NCI-H2171 treated with DMSO at 0.1 percent for 48 hours (cell line): ENCODE measurements at regions not wholly inside any gene's neighbourhood (a gene's known extent, or its start where the extent isn't known, plus 50 kb on each side); places are given as distances from the start of the nearest gene placed in this dataset.

ENCODE experiments used
- DNase-seq: peaks from one replicate; lab custom pipeline; 2025; lab: John Stamatoyannopoulos, UW

DNA sequence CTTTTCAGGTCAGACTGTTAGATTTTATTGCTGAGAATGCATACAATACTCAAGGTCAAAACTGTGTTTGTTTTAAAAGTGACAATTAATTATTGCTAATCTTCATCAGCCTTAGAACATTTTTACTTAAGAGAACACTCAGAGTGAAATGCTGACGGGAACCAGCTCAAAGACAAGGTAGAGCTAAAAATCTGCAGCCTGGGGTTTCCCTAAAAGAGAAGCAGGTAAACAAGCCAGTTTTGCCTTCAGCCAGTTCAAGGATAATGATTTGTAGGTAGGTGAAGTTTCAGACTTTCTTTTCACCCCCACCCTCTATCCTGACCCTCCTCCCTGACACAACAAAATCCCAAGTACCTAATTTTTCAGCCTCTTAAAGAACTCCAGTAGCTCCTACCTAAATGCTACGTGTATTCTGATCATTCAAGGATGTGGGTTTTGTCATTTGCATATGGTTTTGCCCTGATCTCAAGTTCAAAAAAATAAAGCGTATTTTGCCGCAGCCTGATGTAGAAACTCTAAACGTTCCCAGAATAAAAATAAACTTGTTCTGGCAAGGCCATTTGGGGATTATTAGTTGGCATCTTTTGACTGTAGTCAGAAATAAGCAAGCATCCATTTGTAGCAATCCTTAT is 407.2 kb downstream of the EFNA5 start:
- no peak for DNase-seq

GRCh38 chr5:107257885-107258520 is 412.7 kb downstream of the EFNA5 start:
- no peak for DNase-seq

GRCh38 chr5:107254902-107255234 is 415.9 kb downstream of the EFNA5 start:
- DNase-seq: no peak

GRCh38 chr5:107254214-107254901 is 416.4 kb downstream of the EFNA5 start:
- DNase-seq: no peak

- DNase-seq: no peak
These were observed 417.5 kb downstream of the EFNA5 start for GRCh38 chr5:107253246-107253645.

DNA sequence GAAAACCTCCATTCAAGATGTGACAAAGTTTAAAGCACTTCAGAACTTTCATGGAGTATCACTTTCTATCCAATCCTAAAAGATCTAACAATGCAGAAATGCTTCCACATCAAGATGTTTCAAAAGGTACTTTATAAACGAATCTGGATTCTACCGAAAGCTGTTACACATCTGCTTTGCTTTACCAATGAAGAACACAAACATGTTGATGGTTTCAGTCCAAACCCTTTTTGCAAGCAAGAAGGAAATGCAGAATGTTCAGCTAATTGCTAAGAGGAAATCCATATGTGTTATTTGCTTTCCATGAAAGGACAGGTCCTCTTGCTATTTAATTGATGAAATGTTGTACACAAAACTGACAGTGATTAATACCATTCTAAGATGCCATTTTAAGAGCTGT is 419.6 kb downstream of the EFNA5 start:
- DNase-seq: no peak

DNA sequence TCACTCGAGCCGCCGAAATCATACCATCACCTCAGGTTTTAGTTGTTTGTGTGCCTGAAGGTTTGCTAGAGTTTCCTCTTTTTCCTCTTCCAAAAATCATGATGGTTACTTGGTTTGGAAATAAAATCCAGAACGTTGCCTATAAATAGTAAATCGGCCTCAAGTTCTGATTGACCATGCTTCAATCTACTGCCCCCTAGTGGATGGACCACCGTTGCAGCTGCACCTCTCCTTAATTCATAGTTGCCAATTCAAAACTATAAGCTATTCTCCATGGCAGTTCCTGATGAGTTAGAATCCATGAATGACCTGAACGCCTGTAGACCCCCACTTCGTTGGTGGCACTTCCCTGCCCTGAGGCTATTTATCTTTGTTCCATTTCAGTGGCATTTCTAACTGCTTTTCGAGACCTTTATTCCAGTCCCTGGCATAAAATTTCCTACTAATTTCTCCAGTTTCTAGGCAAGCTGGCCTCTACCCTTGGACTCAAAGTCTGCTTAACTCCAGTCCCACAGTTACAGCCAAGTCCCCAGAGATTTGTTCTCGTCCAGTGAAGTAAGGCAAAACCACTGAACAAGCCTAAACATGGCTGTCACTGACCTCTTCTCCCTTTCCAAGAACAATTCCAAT is 422.6 kb downstream of the EFNA5 start:
- peak; percentile 4 for DNase-seq

- DNase-seq: no peak
These were observed 423.3 kb downstream of the EFNA5 start for GRCh38 chr5:107247427-107247826.

DNA sequence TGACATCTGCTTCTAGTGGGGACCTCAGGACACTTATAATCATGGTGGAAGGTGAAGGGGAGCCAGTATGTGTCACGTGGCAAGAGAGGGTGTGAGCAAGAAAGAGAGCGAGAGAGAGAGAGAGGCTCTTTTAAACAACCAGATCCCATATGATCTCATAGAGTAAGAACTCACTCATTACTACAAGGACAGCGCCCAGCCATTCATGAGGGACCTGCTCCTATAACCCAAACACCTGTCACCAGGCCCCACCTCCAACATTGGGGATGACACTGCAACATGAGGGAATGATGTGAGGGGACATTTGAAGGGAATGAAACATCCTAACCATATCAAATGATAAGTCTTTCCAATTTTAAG is 427.5 kb downstream of the EFNA5 start:
- no peak for DNase-seq

DNA sequence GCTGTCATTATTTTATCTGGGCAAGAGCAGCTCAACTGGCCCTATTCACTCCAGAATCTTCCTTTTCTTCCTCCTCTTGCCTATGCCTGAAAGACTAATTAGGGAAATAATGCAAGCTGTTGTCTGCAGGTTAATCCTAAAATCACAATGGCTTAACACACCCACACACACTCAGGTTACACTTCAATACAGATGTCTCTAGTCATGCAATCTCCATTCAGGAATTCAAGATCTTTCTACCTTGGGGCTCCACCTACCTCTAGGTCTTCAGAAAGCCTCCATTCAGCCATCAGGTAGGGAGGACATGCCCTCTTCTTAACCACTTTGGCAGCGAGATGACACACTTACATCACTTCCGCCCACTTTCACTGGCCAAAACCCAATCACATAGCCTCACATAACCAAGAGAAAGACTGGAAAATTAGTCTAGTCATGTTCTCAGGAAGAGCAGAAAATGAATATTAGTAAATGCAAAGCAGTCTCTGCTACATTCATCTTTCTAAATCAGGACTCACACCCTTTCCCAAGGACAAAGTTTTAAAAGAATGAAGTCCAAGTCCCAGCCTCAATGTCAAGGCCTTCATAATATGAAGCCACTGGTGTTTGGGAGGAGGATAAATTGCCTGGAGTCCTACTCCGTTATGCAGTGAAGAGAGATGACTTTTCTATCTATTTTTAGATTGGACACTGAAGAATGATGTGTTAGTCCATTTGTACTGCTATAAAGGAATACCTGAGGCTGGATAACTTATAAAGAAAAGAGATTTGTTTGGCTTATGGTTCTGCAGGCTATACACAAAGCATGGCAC is 428.1 kb downstream of the EFNA5 start:
- peak; percentile 57 for DNase-seq

GRCh38 chr5:107241841-107242240 is 428.9 kb downstream of the EFNA5 start:
- no peak for DNase-seq

- no peak for DNase-seq
These were observed 435.6 kb downstream of the EFNA5 start for GRCh38 chr5:107235167-107235566.

DNA sequence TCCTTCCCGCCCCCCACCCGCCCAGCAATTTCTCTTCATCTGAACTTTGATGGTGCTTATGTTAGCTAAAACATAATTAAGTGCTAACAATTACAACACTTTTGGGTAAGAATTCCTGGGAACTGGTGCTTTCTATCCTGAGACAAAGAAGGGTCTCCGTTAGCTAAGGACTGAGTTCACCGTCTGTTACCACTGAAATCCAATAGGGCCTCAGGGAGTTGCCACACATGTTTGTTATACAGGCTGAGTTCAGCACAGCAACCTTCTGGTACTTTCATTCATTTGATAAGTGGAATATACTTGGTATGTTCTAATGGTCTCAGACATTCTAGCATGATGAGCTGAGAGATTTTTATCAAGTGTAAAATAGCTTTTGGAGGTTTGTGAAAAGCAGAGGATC is 437.9 kb downstream of the EFNA5 start:
- DNase-seq: peak; percentile 91

DNA sequence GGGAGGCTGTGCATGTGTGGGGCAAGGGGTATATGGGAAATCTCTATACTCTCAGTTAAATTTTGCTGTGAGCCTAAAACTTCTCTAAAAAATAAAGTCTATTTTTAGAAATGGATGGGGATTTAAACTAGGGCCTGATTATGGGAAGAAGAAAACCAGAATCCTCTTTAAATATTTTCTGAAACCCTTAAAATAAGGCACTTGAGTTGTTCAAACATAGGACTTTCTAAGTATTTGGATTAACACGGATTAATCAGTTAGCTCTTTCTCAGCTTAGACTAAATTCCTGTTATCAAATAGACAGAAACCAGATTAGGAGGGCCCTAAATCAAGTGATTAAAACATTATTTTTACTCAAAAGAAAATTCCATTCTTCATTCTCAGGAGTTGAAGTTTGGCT is 438.4 kb downstream of the EFNA5 start:
- DNase-seq: no peak

GRCh38 chr5:107231191-107231590 is 439.5 kb downstream of the EFNA5 start:
- DNase-seq: no peak

DNA sequence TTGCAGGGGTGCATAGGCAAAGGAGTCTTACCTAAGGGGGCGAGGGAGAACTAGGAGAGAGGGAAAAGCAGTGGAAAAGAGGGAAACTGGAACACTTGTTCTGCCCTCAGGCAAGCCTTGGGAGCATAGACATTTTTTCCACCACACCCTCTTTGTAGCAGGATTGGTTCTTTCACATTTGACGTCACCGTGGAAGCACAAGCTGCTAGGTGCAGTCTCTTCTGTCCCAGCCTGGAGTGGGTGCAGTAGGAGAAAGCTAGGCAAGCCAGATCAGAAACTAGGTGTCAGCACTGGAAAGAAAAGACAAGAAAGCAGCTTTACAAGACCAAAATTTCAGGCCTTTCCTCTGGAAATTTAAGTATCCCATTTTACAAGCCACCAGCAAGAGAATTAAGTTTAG is 440.4 kb downstream of the EFNA5 start:
- DNase-seq: no peak

DNA sequence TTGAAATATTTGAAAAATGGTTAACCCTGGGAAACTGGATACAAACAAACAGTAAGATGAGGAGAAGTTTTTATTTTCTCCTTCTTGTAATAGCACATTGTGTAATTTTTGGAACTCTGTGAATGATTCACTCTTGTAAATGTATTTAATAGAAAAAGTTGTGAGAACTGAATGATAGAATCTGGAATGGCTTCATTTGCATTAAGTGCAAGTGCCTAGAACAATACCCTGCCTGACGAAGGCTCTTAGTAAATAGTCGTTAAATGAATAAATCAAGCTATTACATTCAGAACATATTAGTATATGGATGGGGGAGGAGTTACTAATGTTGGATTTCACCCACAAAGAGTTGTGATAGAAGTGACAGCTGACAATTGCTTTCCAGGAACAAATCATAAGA is 442.5 kb downstream of the EFNA5 start:
- DNase-seq: no peak

DNA sequence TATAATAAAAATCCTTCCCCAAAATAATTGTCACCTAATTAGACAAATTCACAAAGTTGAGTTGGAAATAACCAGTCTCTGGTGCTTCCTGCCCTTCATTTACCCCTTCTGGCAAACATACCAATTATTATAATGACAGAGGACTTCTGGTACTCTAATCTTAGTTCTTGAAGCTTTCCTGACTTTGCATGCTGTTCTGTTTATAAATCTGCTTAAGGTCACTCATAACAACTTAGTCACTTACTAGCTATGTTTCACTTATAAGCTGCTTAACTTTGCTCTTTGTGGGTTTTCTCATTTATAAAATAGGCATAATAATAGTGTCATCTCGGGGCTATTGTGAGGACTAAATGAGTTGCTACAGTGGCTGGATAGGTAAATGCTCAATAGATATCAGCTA is 446.5 kb downstream of the EFNA5 start:
- DNase-seq: no peak

DNA sequence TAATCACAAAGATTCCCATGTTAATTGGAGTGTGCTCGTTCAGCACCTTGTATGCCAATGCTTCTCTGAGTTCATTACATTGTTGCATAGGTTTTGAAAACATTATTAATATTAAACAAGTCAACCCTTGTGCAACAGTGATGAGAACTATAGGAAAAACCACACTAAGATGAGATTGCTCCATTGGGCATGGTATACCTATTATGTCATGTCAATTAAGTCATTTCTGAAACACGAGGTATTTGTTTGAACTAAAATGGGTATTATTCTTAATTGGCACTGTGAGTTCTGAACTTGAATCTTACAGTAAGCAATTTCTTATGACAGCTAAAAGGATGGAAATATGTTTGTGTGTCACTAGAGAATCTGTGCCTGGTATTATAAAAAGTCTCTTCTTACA is 447.7 kb downstream of the EFNA5 start:
- DNase-seq: no peak

DNA sequence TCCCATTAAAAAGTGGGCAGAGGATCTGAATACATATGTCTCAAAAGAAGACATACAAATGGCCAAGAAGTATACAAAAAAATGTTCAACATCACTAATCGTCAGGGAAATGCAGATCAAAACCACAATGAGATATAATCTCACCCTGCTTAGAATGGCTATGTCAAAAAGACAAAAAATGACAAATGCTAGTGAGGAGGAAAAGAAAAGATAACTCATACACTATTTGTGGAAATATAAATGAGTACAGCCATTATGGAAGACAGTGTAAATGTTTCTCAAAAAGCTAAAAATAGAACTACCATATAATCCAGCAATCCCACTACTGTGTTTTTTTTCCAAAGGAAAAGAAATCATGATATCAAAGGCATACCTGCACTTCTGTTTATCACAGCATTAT is 450.7 kb downstream of the EFNA5 start:
- DNase-seq: no peak

DNA sequence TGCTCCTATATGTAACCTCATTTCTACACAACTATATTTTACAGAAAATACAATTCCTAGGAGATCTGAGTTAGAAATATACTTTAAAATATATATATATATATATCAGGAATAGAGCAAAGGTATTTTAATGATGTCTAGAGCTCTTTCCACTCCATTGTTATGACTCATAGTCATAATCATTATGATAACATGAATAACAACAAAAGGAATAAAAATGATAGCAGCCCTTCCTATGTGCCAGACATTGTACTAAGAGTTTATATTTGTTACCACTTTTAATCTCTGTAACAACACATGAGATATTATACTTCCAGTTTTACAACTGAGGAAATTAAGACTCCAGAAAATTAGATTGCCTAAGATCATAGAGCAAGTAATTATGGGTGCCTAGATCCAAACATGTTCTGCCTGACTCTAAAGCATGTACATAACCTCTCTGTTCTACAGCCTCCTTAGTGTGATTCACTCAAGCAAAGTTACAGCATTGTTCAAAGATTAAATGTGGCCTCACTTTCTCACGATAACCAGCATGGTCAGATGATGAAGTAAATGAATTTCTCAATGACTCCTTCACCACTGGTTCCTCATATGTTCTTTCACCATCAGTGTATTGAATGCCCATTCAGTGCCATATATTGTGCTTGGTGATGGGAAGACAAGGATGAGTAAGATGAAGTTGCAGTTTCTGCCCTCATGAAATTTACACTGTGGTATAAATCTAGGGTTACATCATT is 452.1 kb downstream of the EFNA5 start:
- no peak for DNase-seq

GRCh38 chr5:107217721-107218130 is 453.0 kb downstream of the EFNA5 start:
- DNase-seq: no peak
